Upper lobe of left lung (tissue), 6 donors: ENCODE measurements at regions not wholly inside any gene's neighbourhood (a gene's known extent, or its start where the extent isn't known, plus 50 kb on each side); places are given as distances from the start of the nearest gene placed in this dataset.

Experiments used
- ATAC-seq, 2 donors: fragments of 200-7000 bp; cut with Tn5 transposase; one replicate each; pipeline ENCODE4 v1.9.1; 2022; ENCODE audit warnings: mild to moderate bottlenecking in 2 of 2, moderate library complexity in 2 of 2; ENCODE audit not compliant: low FRiP score in 2 of 2
- DNase-seq, 2 donors: peaks; one replicate each; pipeline ENCODE4 v3.0.0-alpha.2; 2019 to 2020
- H3K27ac ChIP-seq, 4 donors: fragments of 200-600 bp; sonication (generic); one replicate each; pipeline ENCODE4 v1.5.1; 2016 to 2019
- H3K27me3 ChIP-seq, 4 donors: fragments of 200-600 bp; sonication (generic); one replicate each; pipeline ENCODE4 v1.5.1; 2017 to 2019
- H3K36me3 ChIP-seq, 4 donors: fragments of 200-600 bp; sonication (generic); one replicate each; pipeline ENCODE4 v1.5.1; 2016 to 2019
- H3K4me1 ChIP-seq, 4 donors: fragments of 200-600 bp; sonication (generic); one replicate each; pipeline ENCODE4 v1.5.1; 2018 to 2019
- H3K4me3 ChIP-seq, 4 donors: fragments of 200-600 bp; sonication (generic); one replicate each; pipeline ENCODE4 v1.5.1; 2017 to 2019; ENCODE audit warnings: mild to moderate bottlenecking in 2 of 4, moderate library complexity in 1 of 4
- H3K9me3 ChIP-seq, 4 donors: fragments of 200-600 bp; sonication (generic); one replicate each; pipeline ENCODE4 v1.5.1; 2018 to 2019
- CTCF ChIP-seq, 6 experiments: fragments of 450-650 bp in 4 of 6; fragments of 200-600 bp in 2 of 6; sonication (generic) in 2 of 6; IDR thresholded peaks; one replicate each; pipeline ENCODE4 v1.5.1; 2016 to 2019; ENCODE audit warnings: antibody characterized with exemption in 6 of 6
- EP300 ChIP-seq, 4 donors: sonication (generic); formaldehyde crosslinking; IDR thresholded peaks; one replicate each; pipeline ENCODE4 v1.5.1; 2017; ENCODE audit warnings: antibody characterized with exemption in 4 of 4, control low read depth in 2 of 4
- POLR2A ChIP-seq, 4 donors: fragments of 450-650 bp; IDR thresholded peaks; one replicate each; pipeline ENCODE4 v1.5.1; 2016 to 2017; ENCODE audit warnings: antibody characterized with exemption in 4 of 4, mild to moderate bottlenecking in 2 of 4
- POLR2AphosphoS5 ChIP-seq, 2 donors: sonication (generic); formaldehyde crosslinking; IDR thresholded peaks; one replicate each; pipeline ENCODE4 v1.5.1; 2017; ENCODE audit warnings: antibody characterized with exemption in 2 of 2
- WGBS, 2 donors: methylation state at CpG; one replicate each; pipeline ENCODE4 v1.1.5; 2017 to 2018; 5-methylcytosine and 5-hydroxymethylcytosine counted together
- donor health status: DM: no; HTN: no; CAD: no; lungs with moderate emphysema.
- donor health status: DM: no; HTN: yes; CAD: no; lungs with severe emphysema.

DNA sequence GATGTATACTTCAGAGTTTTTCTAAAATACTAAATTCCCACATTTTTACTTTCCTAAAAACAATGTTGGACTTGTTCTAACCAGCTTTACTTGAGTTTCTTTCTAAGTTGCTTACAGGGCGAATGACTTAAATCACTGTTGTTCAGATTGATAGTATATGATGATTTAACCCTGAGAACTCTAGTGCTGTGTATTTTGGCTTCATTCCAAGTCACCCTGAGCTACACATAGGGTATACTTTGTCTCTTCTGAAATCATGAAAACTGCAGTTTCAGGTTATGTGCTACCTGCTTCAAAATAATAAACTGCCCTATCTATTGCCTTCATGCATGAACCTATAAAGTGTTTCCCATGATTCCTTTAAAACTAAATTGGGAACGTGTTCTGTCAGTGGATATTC is 162.5 kb upstream of the PDE3A start:
- H3K9me3 ChIP-seq, result no peaks in the 10 kb centered on the region
- H3K36me3 ChIP-seq, result no peaks in the 10 kb centered on the region
- WGBS, 2 donors, result 65 to 75% methylated on average over 2 of the region's 2 CpGs
- H3K4me1 ChIP-seq, result no peaks in the 10 kb centered on the region
- H3K27me3 ChIP-seq, result no peaks in the 10 kb centered on the region
- no peak overlapping the region for H3K27ac ChIP-seq
- no peak for ATAC-seq
- H3K4me3 ChIP-seq, result no peak overlapping the region
- no peak for DNase-seq
- TF ChIP-seq POLR2A (IDR thresholded peaks at IDR 0.05) (no peak), CTCF (IDR thresholded peaks at IDR 0.05) (no peak), POLR2AphosphoS5 (IDR thresholded peaks at IDR 0.05) (no peak), EP300 (IDR thresholded peaks at IDR 0.05) (no peak)

DNA sequence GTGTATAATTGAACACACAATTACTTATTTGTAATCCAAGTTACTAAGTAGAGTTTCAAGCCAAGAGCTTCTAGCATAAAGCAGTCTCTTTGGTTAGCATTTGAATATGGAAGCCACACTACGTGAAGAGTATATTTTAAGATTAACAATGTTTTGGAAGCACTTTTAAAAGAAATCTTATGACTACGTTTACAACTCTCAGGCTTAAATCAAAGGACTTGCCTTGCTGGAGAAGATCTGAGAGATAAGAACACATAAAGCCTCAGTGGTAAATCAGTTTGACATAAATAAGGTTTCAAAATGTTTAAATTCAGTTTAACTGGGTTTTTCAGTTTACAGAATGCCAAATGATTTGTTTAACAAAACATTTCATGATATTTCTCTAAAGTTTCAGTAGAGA is 161.9 kb upstream of the PDE3A start:
- peaks cover 0 to 3% (median under 1%) of the 10 kb centered on the region in 4 donors for H3K4me1 ChIP-seq
- DNase-seq (no peak), ATAC-seq (no peak)
- TF ChIP-seq POLR2A (IDR thresholded peaks at IDR 0.05) (no peak), POLR2AphosphoS5 (IDR thresholded peaks at IDR 0.05) (no peak), CTCF (IDR thresholded peaks at IDR 0.05) (no peak), EP300 (IDR thresholded peaks at IDR 0.05) (no peak)
- H3K27ac ChIP-seq, result no peak overlapping the region
- no peaks in the 10 kb centered on the region for H3K27me3 ChIP-seq
- 63 to 70% methylated on average over 2 of the region's 2 CpGs for WGBS, 2 donors
- no peaks in the 10 kb centered on the region for H3K36me3 ChIP-seq
- H3K9me3 ChIP-seq, result no peaks in the 10 kb centered on the region
- H3K4me3 ChIP-seq, result no peak overlapping the region

DNA sequence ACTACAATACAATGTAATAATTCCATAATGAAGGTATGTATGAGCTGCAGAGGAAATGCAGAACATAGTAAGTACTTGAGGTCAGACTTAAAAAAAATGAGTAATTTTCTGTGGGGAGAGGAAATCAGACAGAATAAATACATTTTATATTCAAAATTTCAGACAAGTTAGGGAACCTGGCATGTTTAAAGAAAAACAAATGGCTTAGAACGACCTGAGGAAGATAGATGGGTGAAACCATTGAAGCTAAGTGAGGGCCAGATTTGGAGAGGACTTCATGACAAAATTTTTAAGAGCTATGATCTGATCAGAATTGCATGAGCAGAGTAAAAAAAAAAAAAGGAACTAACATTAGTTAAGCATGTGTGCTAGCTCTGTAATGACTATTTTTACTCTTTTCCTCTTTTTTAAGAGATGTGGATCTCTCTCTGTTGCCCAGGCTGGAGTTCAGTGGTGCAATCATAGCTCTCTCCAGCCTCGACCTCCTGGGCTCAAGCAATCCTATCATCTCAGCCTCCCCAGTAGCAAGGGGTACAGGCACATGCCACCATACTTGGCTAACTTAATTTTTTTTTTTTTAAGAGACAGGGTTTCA is 157.6 kb upstream of the PDE3A start:
- DNase-seq, result no peak
- no peaks in the 10 kb centered on the region for H3K9me3 ChIP-seq
- H3K27me3 ChIP-seq, result no peaks in the 10 kb centered on the region
- H3K36me3 ChIP-seq, result no peaks in the 10 kb centered on the region
- no peak overlapping the region for H3K27ac ChIP-seq
- peak in 1 of 2 donors; percentile 58 for ATAC-seq
- H3K4me1 ChIP-seq, result peaks cover 7 to 28% (median 25%) of the 10 kb centered on the region in 4 donors
- WGBS, 2 donors, result 64 to 72% methylated on average over 2 of the region's 2 CpGs
- no peak overlapping the region for H3K4me3 ChIP-seq
- no peak for TF ChIP-seq CTCF (IDR thresholded peaks at IDR 0.05)
- TF ChIP-seq EP300 (IDR thresholded peaks at IDR 0.05), result no peak
- TF ChIP-seq POLR2A (IDR thresholded peaks at IDR 0.05), result no peak
- TF ChIP-seq POLR2AphosphoS5 (IDR thresholded peaks at IDR 0.05), result no peak

- 25 to 41% methylated on average over 3 of the region's 3 CpGs for WGBS, 2 donors
Observed at GRCh38 chr12:20211541-20211940, 156.8 kb upstream of the PDE3A start.

More at GRCh38 chr12:20211541-20211940, 156.8 kb upstream of the PDE3A start:
- TF ChIP-seq CTCF (IDR thresholded peaks at IDR 0.05) (no peak), POLR2A (IDR thresholded peaks at IDR 0.05) (no peak), EP300 (IDR thresholded peaks at IDR 0.05) (no peak), POLR2AphosphoS5 (IDR thresholded peaks at IDR 0.05) (no peak)
- Histone ChIP-seq H3K36me3 (no peaks in the 10 kb centered on the region), H3K27ac (peak overlapping the region in 3 of 4 donors; percentile 41 to 74 (median 55)), H3K27me3 (no peaks in the 10 kb centered on the region), H3K4me3 (no peak overlapping the region), H3K4me1 (peaks cover 7 to 28% (median 25%) of the 10 kb centered on the region in 4 donors), H3K9me3 (no peaks in the 10 kb centered on the region)
- DNase-seq (no peak), ATAC-seq (no peak)
